Mononuclear cell (primary cell): ENCODE measurements at regions not wholly inside any gene's neighbourhood (a gene's known extent, or its start where the extent isn't known, plus 50 kb on each side); places are given as distances from the start of the nearest gene placed in this dataset.

ENCODE experiments used
- H3K27me3 ChIP-seq: 2 replicates; pipeline ENCODE4 v1.6.0; 2011; ENCODE audit warnings: low read length, control low read depth; ENCODE audit not compliant: insufficient read depth
- H3K4me1 ChIP-seq: 2 replicates; pipeline ENCODE4 v1.5.1; 2011; ENCODE audit warnings: mild to moderate bottlenecking, low read length, control low read depth; ENCODE audit not compliant: insufficient read depth
- H3K4me3 ChIP-seq: 2 replicates; pipeline ENCODE4 v1.5.1; 2011; ENCODE audit warnings: mild to moderate bottlenecking, low read length, moderate library complexity
- H3K9me3 ChIP-seq: 2 replicates; pipeline ENCODE4 v1.5.1; 2011; ENCODE audit warnings: low read depth, mild to moderate bottlenecking, control low read depth, low read length

DNA sequence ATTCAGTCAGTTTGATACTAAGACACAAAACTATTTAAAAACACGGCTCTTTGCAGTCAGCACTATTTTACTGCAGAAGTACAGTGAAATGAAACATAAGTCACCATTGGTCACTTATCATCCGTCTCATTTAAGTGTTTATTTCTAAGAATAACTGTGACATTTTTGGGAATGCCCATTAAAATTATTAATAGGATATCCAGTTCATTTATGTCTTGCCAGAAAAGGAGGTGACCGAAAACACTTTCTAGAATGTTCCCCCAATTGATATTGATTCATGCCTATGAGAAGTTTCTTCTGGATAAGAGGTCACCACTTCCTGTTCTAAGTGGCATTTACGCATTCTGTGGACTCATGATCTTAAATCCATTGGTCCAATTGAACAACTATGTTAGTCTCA, 477.3 kb downstream of the LIG4 start:
- Histone ChIP-seq H3K4me3 (no peak overlapping the region), H3K4me1 (no peaks in the 10 kb centered on the region), H3K27me3 (no peaks in the 10 kb centered on the region), H3K9me3 (no peaks in the 10 kb centered on the region)

DNA sequence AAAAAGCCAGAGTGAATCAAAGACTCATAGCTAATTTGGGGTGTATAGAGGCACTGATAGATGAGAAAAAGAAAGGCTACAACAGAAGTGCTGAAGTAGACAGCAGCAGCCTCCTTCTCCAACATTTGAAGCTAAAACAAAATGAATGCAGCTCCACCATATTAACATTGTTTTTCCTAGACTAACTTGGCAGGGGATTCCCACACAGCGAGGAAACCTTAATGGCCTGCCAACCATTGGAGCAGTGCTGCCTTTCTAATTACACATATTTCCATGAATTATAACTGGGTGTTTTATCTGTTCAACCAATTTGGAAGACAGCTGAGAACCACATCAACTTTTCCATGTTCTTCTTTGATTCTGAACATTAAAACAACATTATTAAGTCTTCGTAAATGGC, 478.6 kb downstream of the LIG4 start:
- Histone ChIP-seq H3K4me3 (no peak overlapping the region), H3K9me3 (no peaks in the 10 kb centered on the region), H3K27me3 (no peaks in the 10 kb centered on the region), H3K4me1 (no peaks in the 10 kb centered on the region)

DNA sequence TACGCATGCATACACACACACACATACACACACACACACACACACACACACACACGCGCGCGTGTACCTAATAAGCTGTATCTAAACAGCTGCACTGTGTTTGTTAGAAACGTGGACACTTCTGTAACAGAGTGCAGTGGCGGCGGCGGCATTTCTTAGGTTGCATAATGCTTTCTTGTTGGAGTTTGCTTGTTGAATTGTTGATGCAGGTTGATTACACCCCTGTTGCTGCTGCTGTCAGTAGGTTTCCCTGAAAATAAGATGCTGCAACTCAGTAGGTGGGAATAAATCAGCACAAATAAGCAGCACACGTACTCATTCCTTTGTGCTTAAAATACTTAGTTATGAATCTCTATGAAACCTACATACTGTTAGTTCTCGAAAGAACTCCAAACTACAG, 479.2 kb downstream of the LIG4 start:
- Histone ChIP-seq H3K27me3 (no peaks in the 10 kb centered on the region), H3K9me3 (no peaks in the 10 kb centered on the region), H3K4me3 (no peak overlapping the region), H3K4me1 (no peaks in the 10 kb centered on the region)

DNA sequence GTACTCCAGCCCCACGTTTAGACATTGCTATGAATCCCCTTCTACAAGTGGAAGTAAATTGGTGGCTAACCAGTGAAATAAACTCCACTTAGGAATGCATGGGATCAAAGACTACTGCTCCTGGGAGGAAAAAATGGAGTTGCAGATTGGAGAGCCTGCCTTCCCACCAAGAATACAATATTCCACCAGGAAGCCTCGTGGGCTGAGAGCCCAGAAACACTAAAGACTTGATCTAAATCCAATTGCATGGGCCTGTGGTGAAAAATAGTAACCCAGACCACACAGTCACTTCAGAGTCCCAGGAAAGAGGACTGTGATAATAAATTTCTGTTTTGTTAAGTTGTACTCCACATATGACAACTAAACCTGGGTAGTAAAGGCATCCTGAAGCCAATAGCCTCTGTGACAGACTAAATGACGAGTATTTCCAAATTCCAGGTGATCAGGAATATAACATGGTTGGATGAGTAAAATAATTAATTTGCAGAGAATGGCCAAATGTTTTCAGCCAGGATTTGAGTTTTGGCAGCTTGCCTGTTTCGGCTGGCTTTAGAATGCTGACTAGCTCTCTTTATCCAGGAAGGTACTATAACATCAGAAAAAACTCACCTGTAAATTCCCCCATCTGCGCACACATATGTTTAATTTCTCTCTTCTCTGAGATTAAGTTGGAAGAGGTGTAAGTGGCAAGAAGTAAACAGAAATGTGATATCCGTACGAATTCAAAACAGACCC, 480.3 kb downstream of the LIG4 start:
- Histone ChIP-seq H3K9me3 (no peaks in the 10 kb centered on the region), H3K27me3 (no peaks in the 10 kb centered on the region), H3K4me3 (no peak overlapping the region), H3K4me1 (no peaks in the 10 kb centered on the region)

DNA sequence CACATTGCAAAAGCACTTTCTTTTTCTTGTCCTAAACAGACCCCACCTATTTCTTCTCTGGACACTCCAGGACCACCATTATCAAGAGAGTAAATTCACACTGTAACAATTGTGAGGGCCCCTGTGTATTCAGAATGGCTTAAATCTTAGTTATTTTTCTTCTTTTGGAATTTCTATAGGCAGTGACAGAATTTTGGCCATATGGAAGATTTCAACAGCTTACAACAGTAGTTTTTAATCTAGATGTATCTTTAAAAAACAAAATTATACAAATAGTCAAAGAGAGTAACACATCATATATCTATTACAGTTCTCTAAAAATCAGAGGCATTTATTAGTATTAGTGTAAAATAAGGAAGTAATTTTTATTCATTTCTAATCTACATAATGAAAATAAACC, 482.1 kb downstream of the LIG4 start:
- Histone ChIP-seq H3K27me3 (no peaks in the 10 kb centered on the region), H3K4me1 (no peaks in the 10 kb centered on the region), H3K4me3 (no peak overlapping the region), H3K9me3 (no peaks in the 10 kb centered on the region)

DNA sequence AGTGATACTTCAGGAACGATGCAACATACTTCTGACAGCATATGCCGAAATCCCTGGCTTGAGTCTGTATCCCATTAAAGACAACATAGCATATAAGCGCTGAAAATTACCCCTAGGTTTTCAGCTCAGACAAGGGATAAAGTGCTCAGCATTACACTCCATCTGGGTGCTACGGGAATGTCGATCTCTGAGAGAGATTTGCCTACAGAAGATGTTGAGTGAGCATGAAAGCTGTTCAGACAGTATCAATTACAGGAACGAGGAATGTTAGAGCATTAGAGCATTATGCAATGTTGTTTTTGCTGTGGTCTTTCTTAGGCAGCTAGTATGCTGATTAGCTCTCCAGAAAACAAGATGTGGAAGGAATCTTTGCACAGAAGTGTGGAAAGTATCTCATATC, 484.5 kb downstream of the LIG4 start:
- Histone ChIP-seq H3K4me1 (no peaks in the 10 kb centered on the region), H3K9me3 (no peaks in the 10 kb centered on the region), H3K4me3 (no peak overlapping the region), H3K27me3 (no peaks in the 10 kb centered on the region)

DNA sequence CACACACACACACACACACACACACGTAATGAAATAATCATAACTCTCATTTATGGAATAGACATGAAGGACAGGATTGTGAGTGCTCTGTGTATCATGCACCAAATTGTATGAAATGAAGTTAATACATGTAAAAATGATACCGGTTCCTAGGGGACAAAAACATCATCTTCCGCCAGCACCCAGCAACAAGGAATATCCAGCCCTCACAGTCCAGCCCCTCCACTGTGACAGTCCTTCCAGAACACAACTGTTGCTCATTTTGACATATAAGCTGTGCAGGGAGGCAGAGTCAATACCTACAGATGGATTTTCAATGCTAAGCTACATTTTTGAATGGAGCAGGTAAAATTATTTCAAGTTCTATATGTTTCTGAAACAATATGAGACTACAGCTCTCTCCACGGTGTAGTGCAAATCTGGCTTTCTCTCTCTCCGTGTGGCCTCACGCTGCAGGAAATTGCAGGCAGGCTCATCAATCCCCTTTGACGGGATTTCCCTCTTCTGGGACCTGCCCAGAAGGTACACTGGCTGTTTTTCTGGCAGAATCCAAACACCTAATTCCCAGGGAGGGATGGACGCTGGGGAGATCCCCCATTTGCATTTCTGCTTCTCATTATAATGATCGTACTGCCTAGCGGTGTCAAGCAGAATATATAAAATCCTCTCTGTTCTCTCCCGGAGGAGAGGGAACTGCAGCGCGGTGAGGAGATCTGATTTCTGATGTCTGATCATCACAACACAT, 494.0 kb downstream of the LIG4 start:
- Histone ChIP-seq H3K4me1 (no peaks in the 10 kb centered on the region), H3K9me3 (no peaks in the 10 kb centered on the region), H3K4me3 (no peak overlapping the region), H3K27me3 (no peaks in the 10 kb centered on the region)

DNA sequence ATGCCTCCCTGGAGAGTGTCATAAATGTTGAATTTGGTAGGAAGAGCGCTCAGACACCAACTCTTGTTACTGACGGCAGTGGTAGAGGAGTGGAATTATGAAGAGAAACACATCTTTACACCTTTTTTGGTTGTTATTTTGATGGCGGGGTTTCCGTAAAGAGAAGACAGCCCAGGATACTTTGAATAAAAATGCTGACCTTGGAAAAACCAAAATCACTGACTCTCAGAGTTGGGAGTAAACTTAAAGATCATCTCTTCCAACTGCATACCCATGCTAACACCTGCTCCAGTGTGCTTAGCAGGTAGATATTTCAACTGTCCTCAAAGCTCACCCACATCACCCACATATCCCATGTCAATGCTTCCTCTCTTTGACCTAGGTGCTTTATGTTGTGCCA, 498.6 kb downstream of the LIG4 start:
- no peak overlapping the region for H3K4me3 ChIP-seq
- no peaks in the 10 kb centered on the region for H3K9me3 ChIP-seq
- H3K4me1 ChIP-seq = no peaks in the 10 kb centered on the region
- no peaks in the 10 kb centered on the region for H3K27me3 ChIP-seq

DNA sequence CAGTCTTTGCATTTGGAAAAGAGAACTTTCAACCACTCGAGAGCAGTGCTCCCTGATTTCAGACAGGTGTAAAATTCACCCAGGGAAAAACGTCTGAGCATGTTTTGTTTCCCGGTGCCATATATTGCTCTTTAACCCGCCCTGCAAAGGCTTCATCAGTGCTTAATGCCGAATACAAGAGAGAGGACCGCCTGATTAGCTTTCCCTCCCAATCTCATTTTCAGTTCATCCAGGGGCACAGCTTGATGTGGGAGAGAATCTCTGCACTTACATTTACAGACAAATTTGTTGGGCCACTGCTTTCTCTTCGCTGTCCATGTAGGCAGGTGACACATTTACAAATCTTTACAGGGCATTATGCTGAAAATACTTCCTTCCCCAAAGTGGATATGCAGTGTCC, 499.1 kb downstream of the LIG4 start:
- H3K4me1 ChIP-seq = no peaks in the 10 kb centered on the region
- H3K27me3 ChIP-seq = no peaks in the 10 kb centered on the region
- H3K9me3 ChIP-seq = no peaks in the 10 kb centered on the region
- no peak overlapping the region for H3K4me3 ChIP-seq

DNA sequence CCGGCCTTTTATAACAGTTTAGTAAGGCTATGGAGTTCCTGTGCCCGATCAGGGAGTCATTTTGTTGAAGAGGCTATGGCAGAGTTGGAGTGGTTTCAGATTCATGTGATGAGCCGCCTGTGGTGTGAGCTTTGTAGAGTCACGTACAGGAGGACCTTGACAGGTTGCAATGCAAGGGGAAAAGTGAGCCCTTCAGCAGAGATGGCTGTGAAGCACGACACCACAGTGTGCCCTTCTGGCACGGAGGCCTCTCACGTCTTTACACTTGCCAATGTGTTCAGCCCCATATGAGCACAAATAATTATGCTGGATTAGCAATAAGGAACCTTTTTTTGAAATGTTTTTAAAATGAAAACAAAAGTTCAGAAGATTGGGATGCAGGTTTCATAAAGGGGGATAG, 499.8 kb downstream of the LIG4 start:
- no peaks in the 10 kb centered on the region for H3K9me3 ChIP-seq
- H3K27me3 ChIP-seq = no peaks in the 10 kb centered on the region
- H3K4me3 ChIP-seq = no peak overlapping the region
- H3K4me1 ChIP-seq = no peaks in the 10 kb centered on the region

DNA sequence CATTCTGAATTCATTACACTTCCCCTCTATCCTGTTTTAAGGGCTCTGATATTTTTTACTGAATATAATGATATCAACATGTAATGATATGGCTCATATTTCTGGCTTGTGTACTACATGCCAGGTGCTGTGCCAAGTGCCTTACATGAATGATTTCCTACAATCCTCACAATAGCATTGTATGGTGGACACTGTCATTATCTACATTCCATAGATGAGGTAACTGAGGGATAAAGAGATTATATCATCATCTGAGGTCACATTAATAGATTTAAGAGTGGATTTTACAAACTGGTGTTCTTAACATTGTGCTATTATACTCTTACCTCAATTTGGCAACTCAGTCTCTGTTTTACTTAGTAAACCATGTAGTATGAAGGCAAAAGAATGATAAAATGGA, 502.0 kb downstream of the LIG4 start:
- no peaks in the 10 kb centered on the region for H3K9me3 ChIP-seq

DNA sequence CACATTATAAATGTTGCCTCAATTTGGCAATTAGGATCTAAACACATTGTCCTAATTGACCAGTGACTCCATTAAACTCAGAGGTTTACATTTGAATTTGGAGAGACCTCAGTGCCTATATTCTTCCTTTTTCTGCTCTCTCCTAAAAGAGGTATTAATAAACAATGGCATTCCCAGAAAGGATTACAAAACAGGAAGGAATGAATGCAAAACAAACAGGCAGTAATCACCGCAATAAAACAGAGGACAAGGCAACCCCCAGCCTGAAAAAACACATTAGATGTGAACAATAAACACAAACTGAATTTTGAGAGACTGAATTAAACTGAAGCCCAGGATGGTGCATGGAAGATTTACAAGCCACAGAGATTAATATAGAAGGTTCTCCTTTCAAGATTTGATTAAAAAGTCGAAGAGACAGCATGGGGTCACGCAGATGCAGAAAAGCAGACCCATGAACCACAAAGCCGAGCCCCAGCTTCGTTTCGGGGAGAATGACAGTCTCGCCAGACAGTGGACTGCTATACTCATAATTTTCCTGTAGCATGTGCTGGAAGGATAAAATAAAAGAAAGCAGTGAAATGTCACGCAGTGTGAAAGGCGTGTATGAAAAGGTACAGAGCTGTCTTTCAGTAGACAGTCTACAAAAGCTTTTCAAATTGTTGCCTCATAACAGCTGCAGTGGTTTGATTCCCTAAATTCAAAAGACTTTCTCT, 503.0 kb downstream of the LIG4 start:
- no peaks in the 10 kb centered on the region for H3K27me3 ChIP-seq
- no peaks in the 10 kb centered on the region for H3K9me3 ChIP-seq
- H3K4me1 ChIP-seq = no peaks in the 10 kb centered on the region
- H3K4me3 ChIP-seq = no peak overlapping the region

More for the DNA sequence above, 502.0 kb downstream of the LIG4 start:
- Histone ChIP-seq H3K4me3 (no peak overlapping the region), H3K4me1 (no peaks in the 10 kb centered on the region), H3K27me3 (no peaks in the 10 kb centered on the region)

DNA sequence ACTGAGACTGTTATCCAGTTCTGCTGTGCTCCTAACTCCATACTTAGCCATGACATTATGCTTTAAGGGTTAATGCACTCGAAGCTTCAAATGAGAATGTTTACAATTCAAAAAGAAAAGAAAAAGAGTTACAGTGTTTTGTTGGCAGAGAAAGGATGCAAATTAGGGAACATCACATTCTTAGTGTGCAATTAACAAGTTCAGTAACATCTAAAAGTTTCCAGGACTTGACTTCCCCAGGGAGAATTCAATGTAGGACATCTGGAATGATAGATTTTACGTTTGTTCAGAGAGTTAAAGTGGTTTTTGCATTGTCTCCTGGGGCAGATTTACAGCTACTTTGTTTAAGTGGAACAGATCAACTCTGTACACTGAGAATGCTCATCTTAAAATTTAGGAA, 525.2 kb downstream of the LIG4 start:
- H3K27me3 ChIP-seq = no peaks in the 10 kb centered on the region
- H3K9me3 ChIP-seq = no peaks in the 10 kb centered on the region
- H3K4me1 ChIP-seq = no peaks in the 10 kb centered on the region
- H3K4me3 ChIP-seq = no peak overlapping the region

DNA sequence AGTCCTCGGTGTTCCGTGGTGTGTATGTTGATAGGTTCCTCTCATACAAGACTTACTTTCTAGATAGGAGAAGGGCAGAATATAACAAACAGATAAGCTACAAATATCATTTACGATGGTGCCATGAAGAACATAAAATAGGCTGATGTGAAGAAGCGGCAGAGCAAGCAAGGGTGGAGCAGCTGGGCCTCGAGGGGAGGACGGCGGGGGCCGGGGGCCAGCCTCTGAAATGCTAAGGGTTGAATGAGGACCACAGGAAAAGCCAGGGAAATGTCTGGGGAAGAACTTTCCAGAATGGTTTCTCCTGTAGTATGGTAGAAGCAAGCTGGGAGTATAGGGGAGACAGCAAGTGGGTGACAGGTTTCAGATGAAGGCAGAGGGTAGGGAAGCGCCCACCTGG, 529.5 kb downstream of the LIG4 start:
- no peaks in the 10 kb centered on the region for H3K9me3 ChIP-seq
- H3K4me1 ChIP-seq = no peaks in the 10 kb centered on the region

DNA sequence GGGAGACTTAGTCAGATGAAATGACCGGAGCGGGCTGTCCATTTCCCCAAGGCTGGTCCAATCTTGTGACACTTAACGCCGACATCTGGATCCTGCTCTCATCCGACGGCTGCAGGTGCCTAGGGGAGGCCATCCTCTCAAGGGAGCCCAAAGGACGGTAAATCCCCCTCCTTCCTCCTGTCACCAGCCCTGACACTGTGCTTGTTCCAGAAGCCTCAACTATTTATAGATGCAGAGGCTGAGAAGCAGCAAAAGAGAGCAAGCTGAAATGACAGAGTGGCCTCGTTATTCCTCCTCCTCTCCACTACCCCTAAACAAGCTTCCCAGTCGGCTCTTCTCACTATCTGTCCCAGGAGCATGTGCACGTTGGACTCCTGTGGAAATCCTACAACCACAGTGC, 533.7 kb downstream of the LIG4 start:
- no peaks in the 10 kb centered on the region for H3K4me1 ChIP-seq
- H3K9me3 ChIP-seq = no peaks in the 10 kb centered on the region
- no peaks in the 10 kb centered on the region for H3K27me3 ChIP-seq
- no peak overlapping the region for H3K4me3 ChIP-seq

More for the DNA sequence above, 529.5 kb downstream of the LIG4 start:
- Histone ChIP-seq H3K27me3 (no peaks in the 10 kb centered on the region), H3K4me3 (no peak overlapping the region)
